NCI-H1092 treated with DMSO at 0.1 percent for 48 hours (cell line): ENCODE measurements at regions not wholly inside any gene's neighbourhood (a gene's known extent, or its start where the extent isn't known, plus 50 kb on each side); places are given as distances from the start of the nearest gene placed in this dataset.
"Not testable (repeated sequence)": the region's sequence is repeated elsewhere in the genome, so short reads cannot be mapped to it uniquely, and the experiment has no call there.

Experiments
- DNase-seq: peaks from one replicate; lab custom pipeline; 2025; lab: John Stamatoyannopoulos, UW

DNA sequence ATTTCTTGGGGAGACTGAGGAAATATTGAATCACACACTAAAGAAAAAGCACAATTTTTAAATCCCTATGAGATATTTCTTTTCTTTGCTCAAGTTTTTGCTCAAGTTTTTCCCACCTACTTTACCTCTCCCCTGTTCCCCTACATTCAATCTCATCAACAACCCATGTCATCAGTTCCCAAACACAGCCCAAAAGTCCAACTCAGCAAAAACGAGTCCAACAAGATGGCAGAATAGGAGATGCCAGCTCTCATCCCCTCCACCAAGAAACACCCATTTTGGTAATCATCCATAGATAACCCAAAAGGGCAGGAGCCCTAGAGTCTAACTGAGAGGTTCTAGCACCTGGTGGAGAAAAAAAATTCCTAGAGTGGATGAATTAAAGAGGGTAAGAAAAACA, 152.5 kb upstream of the GHITM start:
- no peak for DNase-seq

DNA sequence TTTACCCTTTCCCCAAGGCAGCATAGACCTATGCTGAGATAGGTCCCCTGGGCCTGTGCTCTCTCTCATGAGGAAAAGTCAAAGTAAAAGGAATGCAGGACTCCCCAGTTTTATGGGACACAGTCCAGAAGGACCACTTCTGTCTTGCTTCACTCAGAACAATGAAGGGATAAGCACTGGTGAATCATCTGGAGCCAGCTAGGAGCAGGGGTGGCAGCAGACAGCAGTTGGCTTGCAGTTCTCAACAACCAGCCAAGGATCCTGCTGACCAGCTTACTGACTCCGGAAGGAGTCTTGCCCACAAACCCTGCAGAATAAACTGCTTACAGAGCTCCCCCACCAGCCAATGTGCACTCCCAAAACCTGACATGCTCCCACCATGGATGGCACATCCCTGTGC, 152.1 kb upstream of the GHITM start:
- DNase-seq: no peak

DNA sequence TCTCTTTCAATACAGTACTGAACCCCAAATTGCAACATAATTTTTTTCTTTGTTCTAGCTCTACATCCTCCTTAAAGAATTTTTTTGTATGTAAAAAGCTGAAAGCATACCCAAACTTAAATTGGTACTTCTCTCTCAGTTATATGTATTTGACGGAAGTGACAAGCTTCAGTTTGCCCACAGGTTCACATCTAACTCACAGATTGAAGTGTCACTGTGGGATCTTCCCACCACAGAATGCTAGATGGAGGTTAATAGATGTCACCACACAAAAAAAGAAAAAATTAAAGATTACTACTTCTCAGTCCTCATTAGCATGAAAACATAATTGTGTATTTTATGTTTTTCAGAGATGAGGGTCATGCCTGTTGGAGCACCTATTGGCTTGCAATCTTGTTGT, 150.9 kb upstream of the GHITM start:
- DNase-seq: no peak

DNA sequence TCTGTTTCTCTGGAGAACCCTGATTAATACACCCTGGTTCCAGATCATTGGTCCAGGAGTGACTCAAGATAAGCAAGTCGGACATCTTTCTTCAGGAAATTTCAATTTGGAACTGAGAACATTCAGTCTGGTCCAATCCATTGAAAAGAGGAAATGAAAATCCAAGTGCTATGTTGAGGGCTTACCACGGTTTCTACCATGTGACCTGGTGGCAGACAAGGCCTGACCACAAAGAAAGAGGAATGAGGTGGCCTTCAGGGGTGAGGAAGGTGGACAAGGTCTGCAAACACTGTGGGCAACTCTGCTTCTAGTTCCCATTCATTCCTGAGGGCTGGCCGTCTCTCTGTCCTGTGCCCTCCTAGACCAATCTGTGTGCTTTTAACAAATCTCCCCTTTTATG, 149.2 kb upstream of the GHITM start:
- DNase-seq: no peak

DNA sequence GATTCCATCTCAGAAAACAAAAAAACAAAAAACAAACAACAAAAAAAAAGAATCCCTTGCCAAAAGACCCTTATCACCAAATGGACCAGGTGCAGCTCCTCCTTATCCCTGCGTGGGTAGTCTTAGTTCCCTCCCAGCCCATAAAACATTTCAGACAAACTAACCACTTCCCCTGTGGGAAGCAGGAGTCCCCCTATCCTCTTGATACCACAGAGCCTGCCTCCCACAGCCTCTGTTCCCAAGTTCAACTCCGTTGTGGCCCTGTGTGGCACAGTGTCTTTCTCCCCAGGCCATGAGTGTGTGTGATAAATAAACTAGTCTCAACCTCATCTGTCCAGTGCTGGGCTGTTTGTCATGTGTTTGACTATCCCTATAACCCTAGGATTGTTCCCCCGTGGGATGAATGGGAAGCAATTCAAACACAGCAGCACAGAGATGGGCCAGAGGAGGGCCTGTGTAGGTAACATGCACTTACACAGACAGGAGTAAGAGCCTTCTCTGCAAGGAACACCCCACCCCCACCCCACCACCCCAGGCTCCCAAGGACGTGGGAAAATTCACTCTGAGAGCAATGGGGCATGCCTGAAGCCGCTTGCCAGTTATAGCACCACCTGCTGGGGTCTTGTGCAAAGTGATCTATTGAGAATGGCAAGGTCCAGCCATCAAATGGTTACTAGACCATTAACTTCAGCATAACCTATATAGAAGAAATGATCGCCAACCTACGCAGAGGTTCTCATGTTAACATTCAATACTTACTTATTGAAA, 147.1 kb upstream of the GHITM start:
- DNase-seq: peak; percentile 2

DNA sequence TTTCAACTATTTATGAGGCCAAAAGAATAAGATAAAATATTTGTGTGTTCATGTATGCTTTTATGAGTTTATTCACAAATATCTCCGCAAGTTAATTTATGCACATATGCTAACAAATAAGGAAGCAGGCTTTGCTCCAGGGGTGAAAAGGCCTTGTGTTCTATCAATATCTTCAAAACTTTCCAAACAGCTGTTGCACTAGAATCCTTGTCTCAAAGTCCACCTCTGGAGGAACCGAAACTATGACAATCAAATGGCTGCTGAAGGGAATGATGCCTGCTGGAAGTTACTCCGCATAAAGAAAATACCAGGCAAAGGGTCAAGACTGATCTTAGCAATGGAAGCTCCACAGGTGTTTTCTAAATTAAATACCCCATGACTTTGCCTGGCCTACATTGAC, 145.0 kb upstream of the GHITM start:
- DNase-seq: no peak

DNA sequence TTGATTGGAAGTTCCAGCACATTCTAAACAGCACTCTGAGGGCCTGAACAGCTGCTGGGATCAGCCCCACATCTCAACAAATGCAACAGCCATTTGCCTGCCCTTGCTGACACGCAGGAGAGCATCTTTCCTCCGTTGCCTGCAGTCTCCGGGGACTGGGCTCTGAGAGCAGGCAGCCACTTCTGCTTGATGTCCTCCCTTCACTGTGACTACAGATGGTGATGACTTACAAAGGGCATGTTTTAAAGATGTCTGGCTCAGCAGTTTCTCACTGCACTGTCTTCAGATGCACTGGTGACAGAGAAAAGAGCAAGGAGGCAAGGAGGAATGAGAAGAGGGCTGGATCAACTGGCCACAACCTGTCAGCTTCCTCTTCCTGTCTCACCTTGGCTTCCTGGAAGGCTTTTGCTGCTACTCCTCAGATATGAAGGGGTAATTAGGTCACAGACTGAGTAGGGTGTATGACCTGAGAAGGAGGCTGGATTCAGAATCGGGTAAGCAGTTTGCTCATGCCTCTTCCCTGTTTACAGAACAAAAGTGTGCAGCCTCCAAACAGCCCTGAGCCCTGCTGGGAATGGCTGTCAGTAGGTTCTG, 143.5 kb upstream of the GHITM start:
- DNase-seq: no peak

DNA sequence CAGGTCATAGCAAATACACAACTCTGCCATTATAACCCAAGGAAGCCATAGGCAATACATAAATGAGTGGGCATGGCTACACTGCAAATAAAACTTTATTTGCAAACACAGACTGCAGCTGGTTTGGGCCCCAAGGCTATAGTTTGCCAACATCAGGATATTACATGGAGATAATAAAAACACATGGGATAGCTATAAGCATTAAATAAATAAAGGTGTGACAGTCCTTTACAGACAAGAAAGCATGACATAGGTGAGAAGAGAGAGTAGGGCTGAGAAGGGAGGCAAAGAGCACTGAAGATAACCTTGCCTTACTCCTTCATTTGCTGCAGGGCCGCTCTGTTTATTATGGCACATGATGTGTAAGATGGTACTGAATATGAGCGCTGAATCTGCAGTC, 135.1 kb upstream of the GHITM start:
- DNase-seq: no peak

DNA sequence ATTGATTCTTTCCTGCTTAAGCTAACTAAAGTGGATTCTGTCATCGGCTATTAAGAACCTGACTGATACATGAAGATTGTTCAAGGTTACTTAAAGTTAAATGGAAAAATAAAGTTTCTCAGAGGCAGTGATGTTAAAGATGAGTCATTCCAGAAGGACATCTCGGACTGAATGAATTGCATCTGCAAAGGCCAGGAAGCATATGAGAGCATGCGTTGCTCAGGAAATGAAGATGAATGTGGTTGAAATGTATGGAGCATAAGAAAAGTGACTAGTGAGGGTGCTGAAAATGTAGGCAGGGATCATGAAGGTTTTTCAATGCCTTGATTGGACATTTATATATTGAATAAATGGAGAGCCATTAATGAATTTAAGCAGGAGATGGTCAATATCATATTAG, 133.9 kb upstream of the GHITM start:
- DNase-seq: no peak

DNA sequence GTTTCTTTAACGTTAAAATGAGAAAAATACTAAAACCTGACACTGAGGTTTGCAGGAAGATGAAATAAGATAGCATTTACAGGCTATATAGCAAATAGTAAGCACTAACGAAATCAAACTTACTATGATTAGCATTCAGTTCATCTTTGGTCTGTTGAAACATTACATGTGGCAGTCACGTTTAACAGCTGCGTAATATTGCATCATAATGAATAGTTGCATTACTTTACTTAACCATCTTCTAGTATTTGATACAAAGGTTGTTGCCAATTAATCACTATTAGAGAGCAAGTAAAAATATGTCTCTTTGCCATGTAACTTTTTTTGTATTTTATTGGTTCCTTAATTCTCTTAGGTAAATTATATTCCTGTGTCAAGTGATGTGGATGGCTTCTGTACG, 131.8 kb upstream of the GHITM start:
- DNase-seq: no peak

DNA sequence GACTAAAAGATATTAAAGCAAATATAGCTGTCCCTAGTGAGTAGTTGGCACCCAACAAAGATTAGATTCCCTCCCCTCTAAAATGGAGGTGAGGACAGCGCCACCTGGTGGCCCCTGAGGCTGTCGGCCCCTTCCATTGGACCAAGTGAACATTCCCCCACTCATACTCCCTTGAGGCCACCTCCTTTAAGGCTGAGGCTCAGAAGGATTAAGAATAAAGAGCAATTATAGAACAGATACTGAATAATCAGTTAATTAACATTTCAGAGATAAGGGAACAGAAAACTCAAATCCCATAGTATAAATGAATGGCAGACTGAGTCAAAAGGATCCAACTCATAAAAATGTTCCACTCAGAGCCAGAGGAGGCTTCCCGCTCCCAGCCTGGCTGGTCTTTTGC, 130.4 kb upstream of the GHITM start:
- DNase-seq: no peak

DNA sequence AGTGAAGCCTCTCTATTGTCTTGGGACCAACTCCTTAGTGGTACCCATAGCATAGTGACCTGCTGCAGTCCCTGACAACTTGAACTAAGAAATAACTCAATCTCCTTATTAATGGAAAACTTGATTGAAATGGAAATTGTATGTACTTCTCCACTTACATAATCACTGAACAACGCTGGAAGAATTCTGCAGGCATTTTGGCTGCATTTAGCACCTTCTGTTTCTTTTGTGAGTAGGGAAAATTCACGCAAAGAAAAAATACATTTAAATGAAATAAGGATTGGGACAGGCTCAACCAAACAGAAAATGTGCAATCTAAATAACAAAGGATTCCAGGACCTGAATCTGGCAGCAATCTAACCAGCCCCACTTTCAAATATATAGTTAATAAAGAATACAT, 126.9 kb upstream of the GHITM start:
- DNase-seq: no peak

DNA sequence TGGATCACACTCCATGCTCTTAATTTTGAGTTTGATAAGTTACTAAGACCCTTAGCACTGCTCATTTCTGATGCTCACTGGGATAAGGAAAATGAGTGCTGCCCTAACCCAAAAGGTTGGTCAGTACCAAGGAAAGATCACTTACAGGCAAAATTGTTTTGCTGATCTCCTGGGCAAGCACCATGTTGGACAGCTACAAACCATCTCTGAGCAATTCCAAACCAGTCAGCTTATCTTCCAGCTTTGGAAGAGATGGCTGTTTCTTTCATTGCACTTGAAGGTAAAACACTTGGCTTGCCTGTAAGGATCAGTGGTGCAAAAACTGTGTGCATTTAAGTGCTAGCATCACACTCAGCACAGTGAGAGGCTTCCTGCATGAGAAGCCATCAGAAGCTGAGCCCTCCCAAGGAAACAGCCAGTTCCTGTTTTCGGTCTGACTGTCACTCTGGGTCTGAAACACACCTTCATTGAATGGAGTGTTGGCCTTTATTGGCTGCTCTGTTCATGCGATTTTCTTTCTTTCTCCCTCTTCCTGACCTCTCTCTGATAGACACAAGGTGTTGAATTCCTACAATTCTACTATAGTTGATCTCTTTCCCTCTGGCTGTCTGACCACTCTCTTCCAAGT, 126.4 kb upstream of the GHITM start:
- DNase-seq: no peak

DNA sequence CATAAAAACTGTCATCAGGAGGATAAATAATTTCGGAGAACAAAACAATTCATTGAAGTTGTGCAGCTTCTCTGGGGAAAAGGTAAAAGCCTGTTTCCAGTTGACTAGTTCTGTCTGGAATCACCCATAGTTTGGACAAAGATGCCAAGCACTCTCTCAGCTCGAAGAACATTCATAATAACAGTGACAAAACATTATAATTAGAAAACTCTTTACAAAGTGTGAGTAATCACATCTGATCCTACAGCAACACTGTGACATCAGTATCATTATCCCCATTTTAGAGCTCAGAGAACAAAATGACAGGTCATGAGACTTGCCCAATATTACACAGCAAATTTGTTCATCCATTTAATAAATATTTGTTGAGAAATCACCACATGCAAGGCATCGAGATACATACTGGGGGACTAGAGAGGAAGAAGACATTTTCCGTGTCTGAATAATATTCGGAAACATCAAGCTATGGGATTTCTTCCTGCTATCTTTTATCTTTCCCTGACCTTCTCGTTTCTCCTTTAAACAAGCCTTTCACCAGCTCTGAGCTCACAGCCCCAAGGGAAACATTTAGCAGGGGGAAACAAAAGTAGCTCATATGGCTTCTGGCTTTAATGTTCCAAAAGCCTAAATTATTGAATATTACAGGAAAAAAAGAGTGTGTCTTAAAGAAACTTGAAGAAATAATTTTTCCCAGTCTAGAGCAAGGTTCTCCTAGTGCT, 123.3 kb upstream of the GHITM start:
- no peak for DNase-seq

DNA sequence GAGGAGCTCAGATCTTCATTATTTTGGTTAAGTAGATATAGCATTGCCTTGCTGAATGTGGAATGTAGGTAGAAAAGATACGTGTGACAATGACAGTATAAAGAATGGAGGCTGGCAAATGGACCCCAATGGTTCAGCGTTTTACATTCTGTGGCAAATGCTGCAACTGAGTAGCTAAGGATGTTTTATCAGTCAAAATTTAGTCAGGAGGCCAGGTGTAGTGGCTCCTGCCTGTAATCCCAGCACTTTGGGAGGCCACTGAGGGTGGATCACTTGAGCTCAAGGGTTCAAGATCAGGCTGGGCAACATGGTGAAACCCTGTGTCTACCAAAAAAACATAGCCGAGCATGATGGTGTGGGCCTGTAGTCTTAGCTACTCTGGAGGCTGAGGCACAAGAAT, 120.5 kb upstream of the GHITM start:
- no peak for DNase-seq

DNA sequence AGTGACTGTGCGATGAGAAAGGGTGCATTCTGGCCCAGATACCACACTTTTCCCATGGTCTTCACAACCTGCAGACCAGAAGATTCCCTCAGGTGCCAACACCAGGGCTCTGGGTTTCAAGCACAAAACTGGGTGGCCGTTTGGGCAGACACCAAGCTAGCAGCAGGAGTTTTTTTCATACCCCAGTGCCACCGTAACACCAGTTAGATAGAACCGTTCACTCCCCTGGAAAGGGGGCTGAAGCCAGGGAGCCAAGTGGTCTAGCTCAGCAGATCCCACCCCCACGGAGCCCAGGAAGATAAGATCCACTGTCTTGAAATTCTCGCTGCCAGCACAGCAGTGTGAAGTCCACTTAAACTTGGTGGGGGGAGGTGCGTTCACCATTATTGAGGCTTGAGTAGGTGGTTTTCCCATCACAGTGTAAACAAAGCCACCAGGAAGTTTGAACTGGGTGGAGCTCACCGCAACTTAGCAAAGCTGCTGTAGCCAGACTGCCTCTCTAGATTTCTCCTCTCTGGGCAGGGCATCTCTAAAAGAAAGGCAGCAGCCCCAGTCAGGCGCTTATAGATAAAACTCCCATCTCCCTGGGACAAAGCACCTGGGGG, 119.4 kb upstream of the GHITM start:
- DNase-seq: not testable (repeated sequence)

DNA sequence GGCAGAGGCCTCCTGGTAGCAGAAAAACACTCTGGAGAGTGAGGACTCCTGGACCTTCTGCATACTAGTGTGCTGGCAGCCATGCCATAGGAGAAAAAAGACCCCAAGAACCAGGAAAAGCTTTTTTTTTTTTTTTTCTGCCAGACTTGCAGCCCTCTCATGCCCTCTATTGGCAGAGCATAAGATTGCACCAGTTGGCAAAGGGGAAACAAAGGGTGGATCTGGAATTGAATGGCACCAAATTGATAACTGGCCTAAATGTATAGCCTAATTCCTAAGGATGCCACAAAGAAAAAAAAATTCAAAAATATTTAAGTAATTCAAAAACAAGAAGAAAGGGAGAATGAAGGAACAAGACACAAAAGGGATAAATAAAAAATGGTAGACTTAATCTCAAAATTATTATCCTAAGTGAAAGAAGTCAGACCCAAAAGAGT, 112.5 kb upstream of the GHITM start:
- DNase-seq: no peak

DNA sequence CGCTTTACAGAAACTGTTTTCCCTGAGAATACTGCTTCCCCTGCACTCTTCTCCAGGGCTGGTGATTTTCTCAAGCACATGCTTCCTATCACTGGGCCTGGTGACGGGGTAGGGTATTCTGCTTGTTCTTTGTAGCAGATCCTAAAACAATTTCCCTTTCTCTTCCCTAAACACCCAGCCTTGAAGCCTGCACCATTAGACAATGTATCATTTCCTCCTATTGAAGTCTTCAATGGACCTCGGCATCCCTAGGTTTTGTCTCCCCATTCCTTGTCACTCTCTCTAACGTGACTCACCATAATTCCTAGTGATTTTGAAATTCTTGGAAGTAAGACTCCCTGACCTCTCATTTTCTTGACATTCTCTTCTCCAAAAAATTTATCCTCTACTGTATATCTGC, 109.5 kb upstream of the GHITM start:
- DNase-seq: no peak

DNA sequence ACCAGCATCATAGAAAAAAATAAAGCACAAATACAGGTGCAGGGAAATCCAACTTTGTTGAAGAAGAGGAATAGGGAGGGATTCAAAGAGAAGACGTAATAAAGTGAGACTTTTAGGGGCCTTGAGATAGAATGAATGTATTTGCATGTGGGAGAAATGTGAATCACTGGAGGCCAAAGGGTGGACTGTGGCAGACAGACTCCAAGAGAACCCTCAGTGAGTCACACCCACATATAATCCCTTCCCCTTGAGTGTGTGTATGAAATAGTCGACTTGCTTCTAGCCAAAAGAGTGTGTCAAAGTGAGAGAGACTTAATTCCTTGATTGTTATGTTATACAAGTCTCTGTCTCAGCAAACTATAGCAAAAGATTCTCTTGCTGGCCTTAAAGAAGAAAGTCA, 101.3 kb upstream of the GHITM start:
- DNase-seq: no peak

DNA sequence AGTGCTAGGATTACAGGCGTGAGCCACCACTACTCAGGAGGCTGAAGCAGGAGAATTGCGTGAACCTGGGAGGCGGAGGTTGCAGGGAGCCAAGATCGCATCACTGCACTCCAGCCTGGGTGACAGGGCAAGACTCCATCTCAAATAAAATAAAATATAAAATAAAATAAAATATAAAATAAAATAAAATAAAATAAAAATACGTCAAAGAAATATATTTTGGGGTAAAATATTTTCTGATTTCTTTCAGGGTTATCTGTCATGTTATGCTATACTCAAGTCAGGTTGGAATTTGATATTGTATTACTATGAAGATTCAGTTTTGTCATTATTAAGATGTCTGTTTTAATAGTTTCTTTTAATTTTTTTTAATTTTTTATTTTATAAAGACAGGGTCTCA, 99.4 kb upstream of the GHITM start:
- DNase-seq: no peak

DNA sequence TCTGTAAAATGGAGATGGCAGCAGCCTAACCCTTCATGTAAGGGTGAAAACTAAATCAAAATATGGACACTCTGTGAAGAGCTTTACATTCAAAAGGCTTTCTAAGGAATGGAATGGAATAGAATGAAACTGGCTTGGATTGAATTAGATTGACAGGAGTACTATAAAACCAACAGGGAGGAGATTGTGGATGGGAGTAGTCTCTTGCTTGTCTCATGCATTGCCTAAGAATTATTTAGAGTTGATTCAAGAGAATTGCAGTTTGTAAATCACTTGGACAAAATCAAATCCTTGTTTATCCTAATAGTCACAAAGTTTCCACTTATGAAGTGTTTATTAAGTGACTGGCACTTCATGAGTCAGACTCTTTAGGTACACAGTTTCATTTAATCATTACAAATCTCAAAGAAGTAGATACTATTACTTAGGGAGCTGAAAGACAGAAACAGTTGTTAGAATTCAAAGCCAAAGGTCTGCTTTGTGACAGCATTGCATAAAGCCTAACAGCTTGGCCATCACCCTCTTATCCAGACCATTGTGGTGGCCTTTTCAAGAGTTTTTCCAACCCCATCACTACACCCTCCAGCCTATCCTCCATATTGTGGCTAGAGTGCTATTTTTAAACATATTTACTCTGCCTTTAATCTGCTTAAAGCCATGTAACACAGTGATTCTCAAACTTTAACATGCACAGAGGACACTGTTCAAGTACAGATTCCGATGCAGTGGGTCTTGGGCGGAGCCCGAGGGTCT, 91.9 kb upstream of the GHITM start:
- DNase-seq: no peak

DNA sequence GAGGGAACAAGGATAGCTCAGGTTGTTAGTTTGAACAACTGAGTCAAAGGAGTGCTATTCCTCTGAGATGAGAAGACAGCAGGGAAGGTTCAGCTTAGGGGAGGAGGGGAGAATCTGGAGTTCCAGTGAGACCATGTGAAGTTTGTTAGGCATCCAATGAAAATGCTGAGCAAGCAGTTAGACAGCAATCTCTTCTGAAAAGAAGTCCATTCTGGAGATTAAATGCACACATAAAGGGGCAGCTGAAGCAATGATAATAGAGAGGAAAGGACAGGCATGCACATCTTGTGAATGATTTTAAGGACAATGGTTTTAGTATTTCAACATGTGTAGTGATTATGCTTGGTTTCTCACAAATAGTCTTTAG, 89.7 kb upstream of the GHITM start:
- DNase-seq: no peak
